ENCODE measurements at regions not wholly inside any gene's neighbourhood (a gene's known extent, or its start where the extent isn't known, plus 50 kb on each side); places are given as distances from the start of the nearest gene placed in this dataset.

- no peak for TF ChIP-seq CTCF (conservative IDR thresholded peaks at IDR 0.05 in 1 of 2, IDR thresholded peaks at IDR 0.05 in 1 of 2; ENCODE audit: extremely low read depth in 1 of 2, insufficient read depth in 1 of 2, low read depth in 1 of 2, low read length in 2 of 2)
- no peak for TF ChIP-seq EZH2 (IDR thresholded peaks at IDR 0.05; ENCODE audit: borderline replicate concordance, low read length)
These were observed 972.0 kb upstream of the CELF2 start for GRCh38 chr10:10045765-10046028.

Measured in mammary epithelial cell (primary cell).